ENCODE measurements at regions not wholly inside any gene's neighbourhood (a gene's known extent, or its start where the extent isn't known, plus 50 kb on each side); places are given as distances from the start of the nearest gene placed in this dataset.

GRCh38 chr9:89790542-89791109 lies 185.8 kb downstream of the GADD45G start:
- no peak overlapping the region for H3K4me3 ChIP-seq (ENCODE audit: low read depth, low read length)

DNA sequence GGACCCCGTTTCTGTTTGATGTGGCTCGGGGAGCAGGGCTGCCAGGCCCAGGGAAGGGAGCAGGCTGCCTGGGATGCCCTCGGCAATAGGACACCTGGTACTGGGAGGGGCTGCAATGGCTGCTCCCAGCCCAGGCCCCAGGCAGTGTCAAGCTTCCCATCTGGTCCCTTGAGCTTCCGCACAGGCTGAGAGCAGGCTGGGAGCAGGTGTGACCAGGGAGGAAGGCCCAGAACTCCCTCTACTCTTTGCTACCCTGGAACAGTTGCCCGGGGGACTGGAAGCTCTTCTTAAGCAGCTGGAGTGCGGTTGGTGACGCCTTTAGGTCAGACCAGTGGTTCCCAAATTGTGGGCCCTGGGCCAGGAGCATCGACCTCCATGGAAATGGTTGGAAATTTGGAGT lies 186.9 kb downstream of the GADD45G start:
- no peak overlapping the region for H3K4me3 ChIP-seq (ENCODE audit: low read depth, low read length)

DNA sequence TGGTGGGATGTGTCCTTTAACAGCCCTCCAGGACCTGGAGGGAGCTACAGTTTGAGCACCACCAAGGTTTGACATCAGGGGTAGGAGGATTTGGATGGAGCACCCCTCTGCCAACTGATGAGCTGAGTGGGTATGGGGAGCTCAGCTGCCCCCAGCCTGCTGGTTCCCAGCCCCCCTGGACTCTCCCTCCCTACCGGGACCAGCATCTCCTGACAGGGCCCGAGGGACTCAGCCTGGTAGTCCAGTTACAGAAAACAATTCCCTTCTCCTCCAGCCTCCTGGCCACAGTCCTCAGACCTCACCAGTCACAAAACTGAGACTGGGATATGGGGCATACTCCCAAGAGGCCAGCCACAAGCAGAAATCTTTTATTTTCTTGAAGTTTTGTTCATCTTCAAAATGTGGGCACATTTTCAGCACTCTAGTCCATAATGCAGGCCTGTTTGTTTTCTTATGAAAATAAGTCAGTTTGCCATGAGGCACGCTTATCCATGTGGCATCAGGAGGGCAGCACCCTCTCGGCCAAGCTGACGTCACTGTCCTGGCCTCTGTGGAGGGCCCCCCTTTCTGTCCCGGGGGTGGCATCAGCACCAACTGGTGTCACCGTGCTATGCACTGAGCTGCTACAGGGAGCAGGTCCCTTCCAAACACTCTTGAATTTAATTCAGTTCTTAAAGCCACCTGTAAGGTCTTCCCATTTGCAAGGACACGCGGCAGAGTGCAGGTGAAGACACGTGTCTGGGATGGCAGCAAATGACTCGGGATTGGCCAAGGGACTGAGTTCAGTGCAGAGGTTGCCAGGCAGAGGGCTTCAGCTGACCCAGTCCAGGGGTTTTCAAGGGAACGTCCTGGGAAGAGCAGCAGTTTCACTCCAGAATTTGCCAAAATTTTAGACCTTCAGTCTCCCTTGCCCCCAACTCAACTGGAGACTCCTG lies 187.6 kb downstream of the GADD45G start:
- no peak overlapping the region for H3K4me3 ChIP-seq (ENCODE audit: low read depth, low read length)

- H3K4me3 ChIP-seq (ENCODE audit: low read depth, low read length) = no peak overlapping the region
These were observed 188.3 kb downstream of the GADD45G start for GRCh38 chr9:89793124-89793495.

GRCh38 chr9:89793551-89793950 lies 188.7 kb downstream of the GADD45G start:
- no peak overlapping the region for H3K4me3 ChIP-seq (ENCODE audit: low read depth, low read length)

- H3K4me3 ChIP-seq (ENCODE audit: low read depth, low read length) = no peak overlapping the region
These were observed 190.1 kb downstream of the GADD45G start for GRCh38 chr9:89794918-89795317.

GRCh38 chr9:89795538-89796195 lies 190.9 kb downstream of the GADD45G start:
- no peak overlapping the region for H3K4me3 ChIP-seq (ENCODE audit: low read depth, low read length)

GRCh38 chr9:89796606-89797005 lies 191.8 kb downstream of the GADD45G start:
- no peak overlapping the region for H3K4me3 ChIP-seq (ENCODE audit: low read depth, low read length)

DNA sequence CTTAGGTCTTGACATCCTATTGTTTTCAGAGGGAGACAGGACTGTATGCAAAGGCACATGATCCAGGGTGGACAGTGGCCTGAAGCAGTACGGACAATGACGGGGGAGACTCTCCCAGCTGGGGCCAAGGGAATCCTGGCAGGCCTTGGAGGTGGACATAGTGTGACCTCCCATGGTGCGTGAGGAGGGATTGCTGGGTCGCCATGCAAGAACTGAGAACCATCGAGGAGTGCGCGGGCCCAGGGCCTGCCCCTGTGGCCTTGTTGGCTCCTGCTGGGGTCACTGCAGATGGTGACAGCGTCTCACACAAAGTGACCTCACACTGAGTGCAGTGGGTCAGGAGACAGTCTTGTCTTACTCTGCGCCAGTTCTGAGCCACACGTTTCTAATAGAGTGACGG lies 192.4 kb downstream of the GADD45G start:
- no peak overlapping the region for H3K4me3 ChIP-seq (ENCODE audit: low read depth, low read length)

GRCh38 chr9:89797937-89798455 lies 193.2 kb downstream of the GADD45G start:
- no peak overlapping the region for H3K4me3 ChIP-seq (ENCODE audit: low read depth, low read length)

DNA sequence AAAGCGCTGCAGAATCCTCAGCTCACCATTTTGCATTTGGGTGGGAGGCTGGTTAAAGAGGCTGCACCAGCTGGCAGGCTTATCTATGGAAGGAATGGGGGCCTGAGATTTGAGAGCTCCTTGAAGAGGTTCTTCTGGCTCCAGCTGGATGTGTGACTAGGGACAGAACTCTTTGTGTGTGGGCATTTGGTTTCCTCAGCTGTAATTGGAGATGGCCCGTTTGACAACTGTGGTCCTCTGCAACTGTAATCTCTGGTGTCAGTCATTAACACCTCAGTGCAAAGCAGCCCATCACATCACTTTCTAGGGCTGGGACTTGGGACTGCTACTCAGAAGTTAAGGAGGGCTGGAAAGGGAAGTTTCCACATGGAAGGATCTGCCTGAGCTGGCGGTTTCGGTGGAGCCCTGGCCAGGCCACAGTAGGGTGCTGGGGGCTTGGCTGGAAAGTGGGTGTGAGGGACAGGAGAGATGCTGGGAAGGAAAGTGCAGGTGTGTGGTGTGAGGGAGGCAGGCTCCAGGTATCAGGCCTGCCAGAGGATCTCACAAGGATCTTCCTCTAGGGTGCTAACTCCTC lies 193.8 kb downstream of the GADD45G start:
- no peak overlapping the region for H3K4me3 ChIP-seq (ENCODE audit: low read depth, low read length)

DNA sequence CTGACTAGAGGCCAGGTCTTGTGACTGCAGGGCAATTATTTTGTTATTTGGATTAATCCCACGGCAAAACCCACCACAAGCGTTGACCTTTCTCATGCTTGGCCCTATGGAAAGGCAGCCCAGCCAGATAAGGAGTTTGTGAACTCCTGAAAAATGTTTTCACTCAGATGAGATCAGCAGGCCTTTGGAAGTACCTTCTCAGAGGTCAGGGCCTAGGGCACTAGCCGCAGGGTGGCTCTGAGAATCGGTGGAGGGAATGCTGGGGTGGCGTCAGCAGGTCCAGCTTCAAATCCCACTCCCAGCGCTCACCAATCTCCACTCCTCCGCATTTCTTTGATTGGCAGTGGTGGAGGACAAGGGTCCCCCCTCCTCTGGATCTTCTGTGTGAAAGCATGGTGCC lies 194.4 kb downstream of the GADD45G start:
- no peak overlapping the region for H3K4me3 ChIP-seq (ENCODE audit: low read depth, low read length)

DNA sequence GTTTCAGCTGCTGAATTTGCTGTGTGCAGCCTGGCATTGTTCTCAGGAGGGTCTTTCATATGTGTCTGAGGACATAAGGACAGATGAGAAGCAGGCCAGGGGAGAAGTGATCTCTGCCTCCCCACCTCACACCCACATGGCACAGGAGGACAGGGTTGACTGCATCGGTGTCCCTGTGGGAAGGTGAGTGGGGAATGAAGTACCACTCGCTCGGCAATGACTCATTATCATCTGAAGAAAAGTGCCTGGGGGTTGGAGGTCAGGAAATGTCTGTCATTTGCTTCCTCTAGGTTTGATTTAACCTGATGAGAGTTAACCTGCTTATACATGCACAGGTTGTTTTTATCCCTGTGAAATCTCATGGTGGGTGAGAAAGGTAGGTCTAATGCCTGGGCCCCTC lies 195.0 kb downstream of the GADD45G start:
- no peak overlapping the region for H3K4me3 ChIP-seq (ENCODE audit: low read depth, low read length)

DNA sequence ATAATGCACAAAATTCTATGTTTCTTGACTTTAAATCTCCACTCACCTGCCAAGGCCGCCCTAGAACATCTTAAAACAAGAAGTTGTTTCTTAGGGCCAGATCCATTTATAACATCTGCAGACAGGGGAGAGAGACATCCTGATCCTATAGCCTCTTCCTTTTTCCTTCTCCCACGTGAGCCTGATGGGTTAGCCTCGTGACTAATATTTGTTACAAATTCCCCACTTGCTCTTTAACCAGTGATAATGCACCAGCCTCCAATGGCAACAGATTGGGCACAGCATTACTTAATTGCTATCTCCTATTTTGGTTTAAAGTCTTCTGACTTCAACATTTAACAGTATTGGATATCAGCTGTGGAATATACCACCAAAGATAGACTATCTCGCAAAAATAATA lies 196.5 kb downstream of the GADD45G start:
- H3K4me3 ChIP-seq (ENCODE audit: low read depth, low read length) = no peak overlapping the region

- no peak overlapping the region for H3K4me3 ChIP-seq (ENCODE audit: low read depth, low read length)
These were observed 197.2 kb downstream of the GADD45G start for GRCh38 chr9:89801742-89802670.

DNA sequence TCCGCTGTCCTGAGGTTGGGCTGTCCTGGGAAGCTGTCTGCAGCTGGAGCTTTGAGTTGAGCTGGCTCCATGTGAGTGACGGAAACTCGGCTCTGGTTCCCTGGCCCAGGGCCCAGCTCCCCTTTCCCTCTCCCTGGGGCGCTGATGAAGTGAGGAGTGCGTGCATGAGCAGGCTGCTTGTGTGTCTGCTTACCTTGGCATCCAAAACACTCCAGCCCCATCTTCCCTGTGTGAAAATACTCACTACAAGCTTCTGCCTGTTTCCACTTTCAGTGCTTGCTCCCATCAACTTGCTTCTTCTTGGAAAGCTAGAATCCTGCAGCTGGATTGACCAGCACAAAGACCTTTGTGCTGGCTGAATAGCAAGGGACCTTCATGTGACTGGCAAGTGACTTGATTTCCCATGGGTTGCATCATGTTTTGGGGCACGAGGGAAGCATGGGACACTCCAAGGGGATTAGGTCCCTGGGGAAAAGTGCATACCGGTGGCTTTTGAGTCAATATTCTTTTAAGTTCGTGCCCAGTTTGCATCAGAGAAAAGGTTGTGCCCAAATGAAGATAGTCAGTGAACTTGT lies 198.1 kb downstream of the GADD45G start:
- no peak overlapping the region for H3K4me3 ChIP-seq (ENCODE audit: low read depth, low read length)

- H3K4me3 ChIP-seq (ENCODE audit: low read depth, low read length) = no peak overlapping the region
These were observed 198.6 kb downstream of the GADD45G start for GRCh38 chr9:89803403-89803802.

- H3K4me3 ChIP-seq (ENCODE audit: low read depth, low read length) = no peak overlapping the region
These were observed 200.1 kb downstream of the GADD45G start for GRCh38 chr9:89804766-89805531.

DNA sequence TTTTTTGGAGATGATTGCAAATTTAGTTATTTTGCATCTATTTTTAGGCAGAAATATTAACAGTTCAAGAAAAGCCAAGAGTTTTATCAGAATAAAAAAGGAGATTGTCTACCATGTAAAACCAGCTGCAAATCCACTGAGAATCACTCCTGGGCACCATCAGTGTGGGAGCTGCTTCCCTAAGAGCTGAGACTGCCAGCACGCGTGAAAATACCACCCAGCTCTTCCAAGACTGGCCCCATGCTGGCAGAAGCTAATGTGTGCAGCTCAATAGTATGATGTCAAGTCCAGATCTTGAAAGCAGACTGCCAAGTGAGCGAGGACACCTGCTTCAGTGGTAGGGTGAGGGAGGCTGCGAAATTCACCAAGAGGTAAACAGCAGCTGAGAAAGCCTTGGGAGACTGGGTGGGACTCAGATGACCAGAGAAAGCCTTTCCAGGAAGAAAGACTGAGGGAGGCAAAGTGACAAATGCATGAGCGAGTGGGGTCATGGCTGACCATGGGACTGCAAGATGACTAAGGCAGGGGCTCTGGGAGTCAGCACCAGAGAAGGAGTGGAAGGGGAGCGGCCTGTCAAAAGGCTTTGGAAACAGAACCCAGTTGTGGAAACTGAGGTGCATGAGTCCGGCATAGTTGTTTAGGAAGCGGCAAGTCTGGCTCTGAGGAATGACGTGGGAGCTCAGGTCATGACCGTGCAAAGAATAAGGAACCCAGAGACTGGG lies 200.9 kb downstream of the GADD45G start:
- H3K4me3 ChIP-seq (ENCODE audit: low read depth, low read length) = no peak overlapping the region
